HG02623 (cell line): ENCODE measurements at regions not wholly inside any gene's neighbourhood (a gene's known extent, or its start where the extent isn't known, plus 50 kb on each side); places are given as distances from the start of the nearest gene placed in this dataset.
"Not testable (repeated sequence)": the region's sequence is repeated elsewhere in the genome, so short reads cannot be mapped to it uniquely, and the experiment has no call there.

ENCODE experiments used
- ATAC-seq: cut with Tn5 transposase; IDR thresholded peaks from one replicate; pipeline ENCODE4 v1.9.1; 2021; ENCODE audit warnings: moderate library complexity; ENCODE audit not compliant: unreplicated experiment

DNA sequence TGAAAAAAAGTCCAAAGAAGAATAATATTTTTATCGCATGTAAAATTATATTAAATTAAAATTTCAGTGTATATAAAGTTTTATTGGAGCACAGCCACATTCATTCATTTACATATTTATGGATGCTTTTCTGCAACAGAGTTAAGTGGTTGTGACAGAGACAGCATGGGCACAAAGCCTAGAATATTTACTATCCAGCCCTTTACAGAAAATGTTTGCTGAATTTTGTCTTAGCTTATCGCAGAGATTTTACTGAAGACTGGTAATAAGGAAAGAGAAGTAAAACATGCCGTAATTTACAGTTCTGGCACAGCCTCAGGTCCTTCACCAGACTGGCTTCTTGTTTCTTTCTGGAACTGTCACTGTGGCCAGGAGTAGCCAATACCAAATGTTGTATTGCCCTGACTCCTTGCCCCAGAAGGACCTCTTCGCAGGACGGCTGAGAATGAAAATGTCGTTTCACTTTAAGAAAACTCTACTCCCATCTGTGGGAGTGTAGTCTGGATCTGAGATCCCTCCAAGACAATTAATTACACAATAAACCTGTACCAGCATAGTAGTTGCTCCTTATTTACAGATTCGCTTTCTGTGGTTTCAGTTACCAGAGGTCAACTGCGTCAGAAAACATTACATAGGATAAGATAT is 94.9 kb upstream of the GOT2 start:
- no peak for ATAC-seq

DNA sequence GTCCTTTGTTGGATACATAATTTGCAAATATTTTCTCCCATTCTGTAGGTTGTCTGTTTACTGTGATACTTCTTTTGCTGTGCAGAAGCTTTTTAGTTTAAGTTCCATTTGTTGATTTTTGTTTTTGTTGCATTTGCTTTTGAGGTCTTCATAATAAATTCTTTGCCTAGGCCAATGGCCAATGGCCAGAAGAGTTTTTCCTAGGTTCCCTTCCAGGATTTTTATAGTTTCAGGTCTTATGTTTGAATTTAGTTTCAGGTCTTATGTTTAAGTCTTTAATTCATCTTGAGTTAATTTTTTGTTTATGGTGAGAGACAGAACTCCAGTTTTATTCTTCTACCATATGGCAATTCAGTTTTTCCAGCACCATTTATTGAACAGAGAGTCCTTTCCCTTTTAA is 90.1 kb upstream of the GOT2 start:
- no peak for ATAC-seq

DNA sequence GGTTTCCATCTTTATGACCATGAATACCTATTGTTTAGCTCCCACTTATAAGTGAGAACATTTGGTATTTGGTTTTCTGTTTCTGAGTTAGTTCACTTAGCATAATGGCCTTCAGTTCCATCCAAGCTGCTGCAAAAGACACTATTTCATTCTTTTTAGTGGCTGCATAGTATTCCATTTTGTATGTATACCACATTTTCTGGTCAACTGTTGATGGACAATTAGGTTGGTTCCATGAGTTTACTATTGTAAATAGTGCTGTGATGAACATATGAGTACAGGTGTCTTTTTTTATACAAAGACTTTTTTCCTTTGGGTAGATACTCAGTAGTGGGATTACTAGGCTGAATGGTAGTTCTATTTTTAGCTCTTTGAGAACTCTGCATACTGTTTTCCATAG is 87.8 kb upstream of the GOT2 start:
- ATAC-seq, result no peak

DNA sequence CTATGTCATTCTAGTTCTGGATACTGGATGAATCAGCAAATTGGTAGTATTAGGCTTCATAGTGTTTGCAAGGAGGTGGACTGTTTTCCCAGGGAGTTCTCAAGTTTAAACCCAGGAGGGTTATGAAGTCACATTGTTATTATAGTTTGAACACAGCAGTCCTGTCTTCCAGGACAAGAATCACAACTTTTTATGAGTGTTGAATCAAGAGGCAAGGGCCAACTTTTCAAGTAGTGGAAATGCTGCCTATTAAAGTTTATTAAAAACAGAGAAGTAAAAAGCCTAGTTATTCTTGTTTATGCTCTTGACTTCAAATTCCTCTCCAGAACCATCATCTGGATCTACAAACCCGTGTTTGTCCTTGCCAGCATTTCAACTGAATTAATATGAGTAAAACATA is 86.3 kb upstream of the GOT2 start:
- no peak for ATAC-seq

DNA sequence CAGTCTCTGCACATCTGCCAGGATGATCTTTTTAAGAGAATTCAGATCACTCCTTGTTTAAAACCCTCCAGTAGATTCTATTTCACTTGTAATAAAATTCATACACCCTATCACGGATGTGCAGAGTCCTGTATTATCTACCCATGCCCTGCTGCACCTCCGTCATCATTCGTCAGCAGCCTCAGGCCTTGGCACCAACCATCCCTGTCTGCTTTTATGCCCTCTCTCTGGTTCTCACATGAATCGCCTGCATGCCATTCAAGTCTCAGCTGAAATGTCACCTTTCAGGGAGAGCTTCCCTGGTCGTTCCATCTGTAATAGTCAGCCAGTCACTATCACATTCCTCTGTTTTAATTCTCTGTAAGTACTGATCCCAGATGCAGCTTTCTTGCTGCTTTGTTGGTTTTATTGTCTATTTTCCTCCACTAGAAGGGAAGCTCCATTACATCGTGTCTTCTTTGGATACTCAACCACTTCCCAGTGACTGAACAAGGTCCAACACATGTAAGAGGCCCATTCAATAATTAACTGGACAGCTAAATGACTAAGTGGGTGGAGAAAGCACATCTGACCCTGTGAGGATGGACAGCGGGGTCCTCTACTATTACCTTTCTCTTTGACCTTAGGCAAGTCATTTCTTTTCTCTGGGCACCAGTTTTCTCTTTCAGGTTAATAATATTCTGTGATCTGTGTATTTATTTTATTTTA is 81.2 kb upstream of the GOT2 start:
- ATAC-seq, result no peak

DNA sequence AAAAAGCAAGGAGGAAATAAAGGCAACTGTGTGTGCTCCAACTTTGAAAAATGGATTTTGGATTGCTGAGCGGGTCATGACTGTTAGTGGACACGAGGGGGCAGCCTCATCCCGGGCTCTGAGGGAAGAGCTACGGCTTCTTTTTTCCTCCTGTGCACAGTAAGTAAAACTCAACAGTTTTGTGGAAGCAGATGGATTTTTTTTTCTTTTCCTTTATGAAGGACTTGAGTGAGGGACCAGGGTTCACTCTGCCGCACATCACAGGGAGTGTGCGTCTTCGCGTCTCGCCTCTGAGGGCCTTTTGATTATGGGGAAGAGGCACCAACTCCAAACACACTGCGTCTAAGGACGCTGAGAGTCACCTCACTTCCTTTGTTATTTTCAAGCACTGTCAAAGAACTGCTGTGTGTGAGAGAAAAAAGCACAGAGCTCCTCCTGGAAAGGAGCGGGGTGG is 80.3 kb upstream of the GOT2 start:
- ATAC-seq, result peak; percentile 75

DNA sequence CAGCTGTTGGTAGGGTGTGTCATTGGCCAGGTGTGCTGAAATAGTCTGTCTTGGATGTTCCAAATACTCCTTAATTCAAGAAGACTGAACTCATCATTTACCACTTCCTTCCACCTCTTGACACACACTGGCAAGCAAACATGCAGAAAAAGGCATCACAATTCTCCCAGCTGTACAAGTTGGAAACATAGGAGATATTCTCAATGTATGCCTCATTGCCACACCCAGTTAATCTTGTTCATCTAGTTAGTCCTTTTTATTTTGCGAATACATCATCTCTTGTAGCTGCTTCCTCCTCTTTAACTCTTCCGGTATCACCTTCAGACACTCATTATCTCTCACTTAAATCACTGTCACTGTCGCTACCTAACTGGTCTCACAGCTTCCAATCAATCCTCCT is 75.1 kb upstream of the GOT2 start:
- ATAC-seq, result no peak

DNA sequence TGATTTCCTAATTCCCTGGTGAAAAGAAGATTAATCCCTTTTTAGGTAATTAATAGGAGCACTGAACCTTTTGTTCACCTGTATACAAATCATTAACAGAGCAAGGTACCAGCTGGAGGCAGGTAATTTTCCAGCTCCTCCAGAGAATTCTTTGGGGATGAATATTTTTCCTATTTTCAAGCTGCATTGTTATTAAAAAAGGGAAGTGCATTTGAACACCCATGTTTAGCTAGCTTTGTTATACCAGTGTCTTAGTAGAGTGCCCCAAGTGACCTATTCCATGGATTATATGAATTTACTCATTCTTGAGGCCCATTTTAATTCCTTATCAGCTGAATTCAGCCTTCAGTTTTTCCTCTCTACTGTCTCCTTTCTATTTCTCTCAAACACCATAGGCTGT is 73.2 kb upstream of the GOT2 start:
- no peak for ATAC-seq

DNA sequence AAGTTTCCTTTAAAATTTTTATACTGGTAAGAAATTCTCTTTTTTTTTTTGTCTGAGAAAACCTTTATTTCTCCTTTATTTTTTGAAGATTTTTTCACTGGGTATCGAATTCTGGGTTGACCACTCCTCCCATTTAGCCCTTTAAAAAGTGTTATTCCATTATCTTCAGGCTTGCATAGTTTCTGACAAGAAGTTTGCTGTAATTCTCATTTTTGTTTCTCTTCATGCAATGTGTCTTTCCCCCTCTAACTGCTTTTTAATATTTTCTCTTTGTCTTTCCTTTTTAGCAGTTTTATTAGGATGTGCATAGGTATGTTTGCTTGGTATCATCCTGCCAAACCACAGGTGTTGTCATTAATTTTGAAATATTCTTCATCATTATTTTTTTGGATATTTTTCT is 67.7 kb upstream of the GOT2 start:
- ATAC-seq, result no peak

DNA sequence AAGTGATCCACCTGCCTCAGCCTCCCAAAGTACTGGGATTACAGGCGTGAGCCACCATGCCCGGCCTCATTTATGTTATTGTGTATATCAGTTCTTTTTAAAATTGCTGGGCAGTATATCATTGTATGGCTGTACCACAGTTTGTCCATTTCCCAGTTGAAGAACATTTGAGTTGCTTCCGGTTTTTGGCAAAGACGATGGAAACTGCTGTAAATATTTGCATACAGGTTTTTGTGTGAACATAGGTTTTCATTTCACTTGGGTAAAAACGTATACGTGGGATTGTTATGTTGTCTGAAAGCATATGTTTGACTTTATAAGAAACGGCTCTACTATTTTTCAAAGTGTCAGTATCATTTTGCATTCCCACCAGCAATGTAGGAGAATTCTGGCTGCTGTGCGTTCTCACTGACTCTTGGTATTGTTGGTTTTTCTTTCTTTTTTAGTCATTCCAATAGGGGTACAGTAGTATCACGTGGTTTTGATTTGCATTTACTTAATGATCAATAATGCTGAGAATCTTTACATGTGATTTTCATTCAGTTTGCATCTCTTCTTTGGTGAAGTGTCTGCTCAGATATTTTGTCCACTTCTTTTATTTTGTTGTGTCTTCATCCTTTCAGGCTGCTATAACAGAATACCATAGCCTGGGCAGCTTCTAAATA is 63.2 kb upstream of the GOT2 start:
- ATAC-seq, result no peak

DNA sequence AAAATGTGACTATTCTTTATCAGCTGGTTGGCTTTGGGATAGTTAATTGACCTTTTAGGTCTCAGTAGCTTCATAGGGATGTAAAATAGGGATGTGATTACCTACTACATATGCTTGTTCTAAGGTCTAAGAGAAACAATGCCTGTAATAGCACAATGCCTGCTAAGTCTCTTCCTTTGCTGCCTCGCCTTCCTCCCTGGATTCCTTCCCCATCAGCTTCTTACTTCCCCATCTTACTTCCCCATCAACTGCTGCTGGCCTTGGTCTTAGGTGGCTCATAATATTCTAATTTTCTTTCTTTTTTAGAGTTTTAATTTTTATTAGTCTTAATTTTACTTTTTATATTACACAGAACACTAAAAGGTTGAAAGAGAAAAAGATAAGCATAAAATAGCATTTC is 59.2 kb upstream of the GOT2 start:
- no peak for ATAC-seq

DNA sequence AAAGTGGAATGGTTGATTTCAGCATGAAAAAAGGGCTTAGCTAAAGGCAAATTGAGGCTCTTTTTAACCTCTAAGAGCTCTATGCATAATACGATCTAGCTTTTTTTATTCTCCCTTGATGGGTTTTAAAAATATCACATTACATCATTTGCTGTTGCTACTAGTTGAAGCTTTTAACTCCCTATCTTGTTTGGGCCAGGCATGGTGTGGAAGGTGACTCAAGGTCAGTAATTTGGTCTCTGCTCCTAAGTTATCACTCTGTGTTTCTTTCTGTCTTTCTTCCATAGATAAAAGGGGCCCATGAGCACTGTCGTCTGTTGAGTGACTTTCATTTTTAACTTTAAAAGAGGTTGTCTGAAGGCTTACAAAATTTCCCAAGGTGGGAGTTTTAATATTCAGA is 58.1 kb upstream of the GOT2 start:
- ATAC-seq, result no peak

DNA sequence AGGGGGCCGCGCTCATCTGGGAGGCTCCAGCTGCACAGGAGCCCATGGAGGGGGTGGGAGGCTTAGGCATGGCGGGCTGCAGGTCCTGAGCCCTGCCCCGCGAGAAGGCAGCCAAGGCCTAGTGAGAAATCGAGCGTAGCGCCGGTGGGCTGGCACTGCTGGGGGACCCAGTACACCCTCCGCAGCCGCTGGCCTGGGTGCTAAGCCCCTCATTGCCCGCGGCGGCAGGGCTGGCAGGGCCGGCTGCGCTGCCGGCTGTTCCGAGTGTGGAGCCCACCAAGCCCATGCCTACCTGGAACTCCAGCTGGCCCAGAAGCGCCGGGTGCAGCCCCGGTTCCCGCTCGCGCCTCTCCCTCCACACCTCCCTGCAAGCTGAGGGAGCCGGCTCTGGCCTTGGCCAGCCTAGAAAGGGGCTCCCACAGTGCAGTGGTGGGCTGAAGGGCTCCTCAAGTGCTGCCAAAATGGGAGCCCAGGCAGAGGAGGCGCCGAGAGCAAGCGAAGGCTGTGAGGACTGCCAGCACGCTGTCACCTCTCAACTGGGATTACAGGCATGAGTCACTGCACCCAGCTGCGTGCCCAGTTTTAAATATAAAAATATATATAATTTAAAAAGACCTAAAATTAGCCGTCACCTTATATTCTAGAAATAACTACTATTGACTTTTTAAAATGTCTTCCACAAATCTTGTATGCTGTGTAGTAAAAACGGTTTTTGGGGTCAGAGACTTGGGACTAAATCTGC is 56.9 kb upstream of the GOT2 start:
- not testable (repeated sequence) for ATAC-seq

DNA sequence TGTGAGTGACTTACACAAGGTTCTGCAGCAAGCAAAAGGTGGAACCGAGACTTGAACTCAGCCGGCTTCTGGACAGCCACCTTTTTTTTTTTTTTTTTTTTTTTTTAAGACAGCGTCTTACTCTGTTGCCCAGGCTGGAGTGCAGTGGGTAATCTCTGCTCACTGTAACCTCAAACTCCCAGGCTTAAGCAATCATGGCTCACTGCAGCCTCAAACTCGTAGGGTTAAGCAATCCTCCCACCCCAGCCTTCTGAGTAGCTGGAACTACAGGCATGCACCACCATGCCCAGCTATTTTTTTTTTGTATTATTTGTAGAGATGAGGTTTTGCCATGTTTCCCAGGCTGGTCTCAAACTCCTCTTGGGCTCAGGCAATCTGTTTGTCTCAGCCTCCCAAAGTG is 55.2 kb upstream of the GOT2 start:
- no peak for ATAC-seq
